ENCODE measurements at regions not wholly inside any gene's neighbourhood (a gene's known extent, or its start where the extent isn't known, plus 50 kb on each side); places are given as distances from the start of the nearest gene placed in this dataset.

DNA sequence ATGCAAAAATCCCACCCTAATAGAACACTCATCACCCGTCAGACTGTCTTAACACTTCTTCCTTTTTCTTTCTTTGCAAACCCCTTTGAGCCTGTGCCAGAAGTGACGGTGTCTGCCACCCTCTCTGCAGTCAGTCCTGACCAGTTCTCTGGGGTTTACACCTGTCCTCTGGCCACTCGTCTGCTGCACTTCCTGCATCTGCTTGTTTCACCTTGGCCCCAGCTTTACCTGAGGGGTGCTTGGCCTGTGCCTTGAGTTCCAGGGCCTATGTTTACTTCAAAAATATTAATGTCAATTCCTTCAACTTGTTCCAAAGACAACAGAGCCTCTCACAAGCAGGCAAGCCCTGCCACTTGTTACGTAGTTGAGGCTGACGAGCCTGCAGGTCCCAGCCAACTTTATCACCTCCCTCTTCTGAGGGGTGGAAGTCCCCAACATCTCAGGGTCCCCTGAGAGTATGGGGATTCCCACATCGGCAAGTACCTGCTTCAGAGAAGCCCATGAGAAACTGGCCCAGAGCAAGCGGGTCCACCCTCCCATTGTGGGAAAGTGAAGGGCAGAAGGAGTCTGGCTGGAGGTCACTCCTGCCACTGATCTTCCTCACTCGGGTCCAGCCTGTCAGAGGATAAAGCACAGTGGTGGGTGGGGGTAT, 205.4 kb downstream of the DAD1 start:
- no TSS peak for BruUV-seq (replicated peaks)
- Histone ChIP-seq H3K4me1 (ENCODE audit: control insufficient read depth in 1 of 2, insufficient read depth in 2 of 2, low read length in 2 of 2) (no peaks in the 10 kb centered on the region), H3K4me3 (replicated peaks in 1 of 2; ENCODE audit: low read depth in 1 of 2, low read length in 2 of 2) (no peak overlapping the region), H4K20me1 (ENCODE audit: insufficient read depth) (no peaks in the 10 kb centered on the region), H3K79me2 (ENCODE audit: insufficient read depth, low read length) (no peaks in the 10 kb centered on the region), H3K9me3 (ENCODE audit: control insufficient read depth in 1 of 2, insufficient read depth in 1 of 2, low read depth in 1 of 2, low read length in 2 of 2) (no peaks in the 10 kb centered on the region), H3K27ac (ENCODE audit: low read depth, low read length) (no peak overlapping the region), H3K4me2 (ENCODE audit: low read length) (no peak overlapping the region), H3K9me2 (ENCODE audit: insufficient read depth) (no peaks in the 10 kb centered on the region), H3K27me3 (ENCODE audit: insufficient read depth, low read length) (peaks cover 83% of the 10 kb centered on the region), H3K36me3 (ENCODE audit: control insufficient read depth in 1 of 2, insufficient read depth in 2 of 2, low read length in 2 of 2) (no peaks in the 10 kb centered on the region), H2AFZ (ENCODE audit: low read depth, low read length, poor library complexity, severe bottlenecking) (no peak overlapping the region), H3K9ac (ENCODE audit: low read length) (no peak overlapping the region)
- TF ChIP-seq, protein P1, sequence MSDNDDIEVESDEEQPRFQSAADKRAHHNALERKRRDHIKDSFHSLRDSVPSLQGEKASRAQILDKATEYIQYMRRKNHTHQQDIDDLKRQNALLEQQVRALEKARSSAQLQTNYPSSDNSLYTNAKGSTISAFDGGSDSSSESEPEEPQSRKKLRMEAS (IDR thresholded peaks at IDR 0.05): no peak
- TF ChIP-seq EZH2phosphoT487 (IDR thresholded peaks at IDR 0.05; ENCODE audit: borderline replicate concordance) (no peak), CBX3 (IDR thresholded peaks at IDR 0.05; ENCODE audit: low read depth) (no peak), SIN3A (IDR thresholded peaks at IDR 0.05; ENCODE audit: low read depth) (no peak), TCF7L2 (IDR thresholded peaks at IDR 0.05; ENCODE audit: borderline replicate concordance, extremely low read depth, insufficient read depth, insufficient read length) (no peak), SP1 (IDR thresholded peaks at IDR 0.05; ENCODE audit: low read depth) (no peak), YY1 (IDR thresholded peaks at IDR 0.05; ENCODE audit: extremely low read depth, insufficient replicate concordance, low read depth, low read length) (no peak), CEBPB (IDR thresholded peaks at IDR 0.05; ENCODE audit: low read depth) (no peak), ZFX (IDR thresholded peaks at IDR 0.05) (no peak)
- RAD21 ChIA-PET (ENCODE audit: low non-redundant PET in 1 of 2, low total read pairs in 2 of 2, uncharacterized antibody in 2 of 2, unreplicated experiment in 2 of 2): no interaction called here
- DNase-seq (ENCODE audit: low read depth, low spot score) (no peak), ATAC-seq (no peak)
- CTCF ChIA-PET: interaction anchor here (1.1 to 1.2 kb wide), 2 partner anchors 8 to 64 kb away, joined by 4 read pairs; no protein-coding TSS in a partner anchor
- intact Hi-C loops (cut with micrococcal nuclease): loop anchor here (10.0 kb wide), 1 partner anchor 601 kb away; the partner anchor contains the start of gene AJUBA
- POLR2A ChIA-PET: no interaction called here

DNA sequence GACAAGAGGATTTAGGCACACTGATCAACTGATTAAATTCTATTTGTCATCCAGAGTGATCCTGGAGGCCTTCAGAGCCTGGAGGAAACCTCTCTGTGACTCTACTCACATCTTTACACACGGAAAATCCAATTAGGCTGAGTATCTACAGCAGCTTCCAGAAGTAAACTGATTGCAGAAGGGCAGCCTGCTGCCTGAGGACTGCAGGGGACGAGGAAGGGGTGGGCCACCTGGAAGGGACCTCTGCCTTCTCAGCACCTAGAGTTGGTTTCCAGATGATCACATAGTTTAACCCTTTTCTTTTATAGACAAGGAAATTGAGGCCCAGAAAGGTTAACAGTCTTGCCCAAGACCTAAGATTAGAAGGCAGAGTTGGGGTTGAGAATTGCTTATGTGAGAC, 206.1 kb downstream of the DAD1 start:
- H3K4me3 ChIP-seq (replicated peaks in 1 of 2; ENCODE audit: low read depth in 1 of 2, low read length in 2 of 2): no peak overlapping the region
- H3K27ac ChIP-seq (ENCODE audit: low read depth, low read length): no peak overlapping the region
- no peak overlapping the region for H2AFZ ChIP-seq (ENCODE audit: low read depth, low read length, poor library complexity, severe bottlenecking)
- H3K9me3 ChIP-seq (ENCODE audit: control insufficient read depth in 1 of 2, insufficient read depth in 1 of 2, low read depth in 1 of 2, low read length in 2 of 2): no peaks in the 10 kb centered on the region
- peaks cover 84% of the 10 kb centered on the region for H3K27me3 ChIP-seq (ENCODE audit: insufficient read depth, low read length)
- ChIA-PET CTCF (no interaction called here), POLR2A (no interaction called here), RAD21 (ENCODE audit: low non-redundant PET in 1 of 2, low total read pairs in 2 of 2, uncharacterized antibody in 2 of 2, unreplicated experiment in 2 of 2) (no interaction called here)
- no peaks in the 10 kb centered on the region for H4K20me1 ChIP-seq (ENCODE audit: insufficient read depth)
- no peaks in the 10 kb centered on the region for H3K36me3 ChIP-seq (ENCODE audit: control insufficient read depth in 1 of 2, insufficient read depth in 2 of 2, low read length in 2 of 2)
- no peak overlapping the region for H3K4me2 ChIP-seq (ENCODE audit: low read length)
- no peaks in the 10 kb centered on the region for H3K9me2 ChIP-seq (ENCODE audit: insufficient read depth)
- no peaks in the 10 kb centered on the region for H3K79me2 ChIP-seq (ENCODE audit: insufficient read depth, low read length)
- DNase-seq (ENCODE audit: low read depth, low spot score) (no peak), ATAC-seq (no peak)
- TF ChIP-seq FOSL1 (IDR thresholded peaks at IDR 0.05; ENCODE audit: low read depth): no peak
- TF ChIP-seq, protein P2, sequence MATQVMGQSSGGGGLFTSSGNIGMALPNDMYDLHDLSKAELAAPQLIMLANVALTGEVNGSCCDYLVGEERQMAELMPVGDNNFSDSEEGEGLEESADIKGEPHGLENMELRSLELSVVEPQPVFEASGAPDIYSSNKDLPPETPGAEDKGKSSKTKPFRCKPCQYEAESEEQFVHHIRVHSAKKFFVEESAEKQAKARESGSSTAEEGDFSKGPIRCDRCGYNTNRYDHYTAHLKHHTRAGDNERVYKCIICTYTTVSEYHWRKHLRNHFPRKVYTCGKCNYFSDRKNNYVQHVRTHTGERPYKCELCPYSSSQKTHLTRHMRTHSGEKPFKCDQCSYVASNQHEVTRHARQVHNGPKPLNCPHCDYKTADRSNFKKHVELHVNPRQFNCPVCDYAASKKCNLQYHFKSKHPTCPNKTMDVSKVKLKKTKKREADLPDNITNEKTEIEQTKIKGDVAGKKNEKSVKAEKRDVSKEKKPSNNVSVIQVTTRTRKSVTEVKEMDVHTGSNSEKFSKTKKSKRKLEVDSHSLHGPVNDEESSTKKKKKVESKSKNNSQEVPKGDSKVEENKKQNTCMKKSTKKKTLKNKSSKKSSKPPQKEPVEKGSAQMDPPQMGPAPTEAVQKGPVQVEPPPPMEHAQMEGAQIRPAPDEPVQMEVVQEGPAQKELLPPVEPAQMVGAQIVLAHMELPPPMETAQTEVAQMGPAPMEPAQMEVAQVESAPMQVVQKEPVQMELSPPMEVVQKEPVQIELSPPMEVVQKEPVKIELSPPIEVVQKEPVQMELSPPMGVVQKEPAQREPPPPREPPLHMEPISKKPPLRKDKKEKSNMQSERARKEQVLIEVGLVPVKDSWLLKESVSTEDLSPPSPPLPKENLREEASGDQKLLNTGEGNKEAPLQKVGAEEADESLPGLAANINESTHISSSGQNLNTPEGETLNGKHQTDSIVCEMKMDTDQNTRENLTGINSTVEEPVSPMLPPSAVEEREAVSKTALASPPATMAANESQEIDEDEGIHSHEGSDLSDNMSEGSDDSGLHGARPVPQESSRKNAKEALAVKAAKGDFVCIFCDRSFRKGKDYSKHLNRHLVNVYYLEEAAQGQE (IDR thresholded peaks at IDR 0.05; ENCODE audit: low read depth): no peak
- no peak for TF ChIP-seq CEBPB (IDR thresholded peaks at IDR 0.05; ENCODE audit: low read depth)
- no peak for TF ChIP-seq SIN3A (IDR thresholded peaks at IDR 0.05; ENCODE audit: low read depth)
- TF ChIP-seq, protein P3, sequence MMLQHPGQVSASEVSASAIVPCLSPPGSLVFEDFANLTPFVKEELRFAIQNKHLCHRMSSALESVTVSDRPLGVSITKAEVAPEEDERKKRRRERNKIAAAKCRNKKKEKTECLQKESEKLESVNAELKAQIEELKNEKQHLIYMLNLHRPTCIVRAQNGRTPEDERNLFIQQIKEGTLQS (IDR thresholded peaks at IDR 0.05): no peak
- no peak for TF ChIP-seq CBX3 (IDR thresholded peaks at IDR 0.05; ENCODE audit: low read depth)
- TF ChIP-seq TCF7L2 (IDR thresholded peaks at IDR 0.05; ENCODE audit: borderline replicate concordance, extremely low read depth, insufficient read depth, insufficient read length): no peak
- TF ChIP-seq EGR1 (IDR thresholded peaks at IDR 0.05; ENCODE audit: low read depth): no peak
- no peak for TF ChIP-seq ZNF274 (IDR thresholded peaks at IDR 0.05; ENCODE audit: low read depth, low read length)
- no peak for TF ChIP-seq ZFX (IDR thresholded peaks at IDR 0.05)
- TF ChIP-seq SP1 (IDR thresholded peaks at IDR 0.05; ENCODE audit: low read depth): no peak
- TF ChIP-seq RAD21 (IDR thresholded peaks at IDR 0.05; ENCODE audit: low read depth): no peak
- no peak for TF ChIP-seq EZH2phosphoT487 (IDR thresholded peaks at IDR 0.05; ENCODE audit: borderline replicate concordance)
- TF ChIP-seq SRF (IDR thresholded peaks at IDR 0.05; ENCODE audit: low read depth): no peak
- intact Hi-C loops (cut with micrococcal nuclease): loop anchor here (10.0 kb wide), 1 partner anchor 602 kb away; the partner anchor contains the start of gene AJUBA
- H3K9ac ChIP-seq (ENCODE audit: low read length): no peak overlapping the region
- H3K4me1 ChIP-seq (ENCODE audit: control insufficient read depth in 1 of 2, insufficient read depth in 2 of 2, low read length in 2 of 2): no peaks in the 10 kb centered on the region
- BruUV-seq (replicated peaks): no TSS peak
